ENCODE measurements at regions not wholly inside any gene's neighbourhood (a gene's known extent, or its start where the extent isn't known, plus 50 kb on each side); places are given as distances from the start of the nearest gene placed in this dataset.

DNA sequence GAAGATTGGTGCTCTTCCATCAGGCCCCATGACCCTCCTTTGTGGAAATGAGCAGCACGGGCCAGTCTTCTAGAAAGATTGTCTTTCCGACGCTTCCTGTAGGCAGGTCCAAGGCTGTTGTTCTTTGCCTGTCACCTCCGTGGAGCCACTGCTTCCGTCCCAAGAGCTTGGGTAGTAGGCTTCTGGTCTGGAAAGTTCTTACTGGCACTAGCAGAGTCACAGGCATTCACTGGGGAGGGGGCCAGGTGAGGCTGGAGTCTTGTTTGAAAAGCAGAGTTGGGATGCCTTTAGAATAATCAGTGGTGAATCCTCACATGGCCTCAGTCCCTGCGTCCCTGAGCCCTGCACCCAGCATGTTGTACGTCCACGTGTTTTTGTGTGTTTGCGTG, 76.2 kb upstream of the ADPGK start:
- Mint-ChIP-seq H3K27me3 (ENCODE audit: low read depth) (no peaks in the 10 kb centered on the region; the same call in 1 of the 2 replicates), H3K36me3 (no peaks in the 10 kb centered on the region), H3K27ac (no peak overlapping the region), H3K4me1 (peaks cover 5% of the 10 kb centered on the region), H3K9me3 (no peaks in the 10 kb centered on the region), H3K4me3 (no peak overlapping the region)
- ChIA-PET POLR2A (no interaction called here), CTCF (interaction anchor here (0.9 kb wide), 1 partner anchor 25 kb away, joined by 3 read pairs; no protein-coding TSS in a partner anchor)
- ATAC-seq (no peak), DNase-seq (ENCODE audit: low spot score) (no peak)
- TF ChIP-seq FOXP4 (CRISPR knock-in tag; IDR thresholded peaks at IDR 0.05) (no peak), FOXK1 (CRISPR knock-in tag; IDR thresholded peaks at IDR 0.05) (no peak)
- TF ChIP-seq, protein P1, sequence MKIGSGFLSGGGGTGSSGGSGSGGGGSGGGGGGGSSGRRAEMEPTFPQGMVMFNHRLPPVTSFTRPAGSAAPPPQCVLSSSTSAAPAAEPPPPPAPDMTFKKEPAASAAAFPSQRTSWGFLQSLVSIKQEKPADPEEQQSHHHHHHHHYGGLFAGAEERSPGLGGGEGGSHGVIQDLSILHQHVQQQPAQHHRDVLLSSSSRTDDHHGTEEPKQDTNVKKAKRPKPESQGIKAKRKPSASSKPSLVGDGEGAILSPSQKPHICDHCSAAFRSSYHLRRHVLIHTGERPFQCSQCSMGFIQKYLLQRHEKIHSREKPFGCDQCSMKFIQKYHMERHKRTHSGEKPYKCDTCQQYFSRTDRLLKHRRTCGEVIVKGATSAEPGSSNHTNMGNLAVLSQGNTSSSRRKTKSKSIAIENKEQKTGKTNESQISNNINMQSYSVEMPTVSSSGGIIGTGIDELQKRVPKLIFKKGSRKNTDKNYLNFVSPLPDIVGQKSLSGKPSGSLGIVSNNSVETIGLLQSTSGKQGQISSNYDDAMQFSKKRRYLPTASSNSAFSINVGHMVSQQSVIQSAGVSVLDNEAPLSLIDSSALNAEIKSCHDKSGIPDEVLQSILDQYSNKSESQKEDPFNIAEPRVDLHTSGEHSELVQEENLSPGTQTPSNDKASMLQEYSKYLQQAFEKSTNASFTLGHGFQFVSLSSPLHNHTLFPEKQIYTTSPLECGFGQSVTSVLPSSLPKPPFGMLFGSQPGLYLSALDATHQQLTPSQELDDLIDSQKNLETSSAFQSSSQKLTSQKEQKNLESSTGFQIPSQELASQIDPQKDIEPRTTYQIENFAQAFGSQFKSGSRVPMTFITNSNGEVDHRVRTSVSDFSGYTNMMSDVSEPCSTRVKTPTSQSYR (CRISPR knock-in tag; IDR thresholded peaks at IDR 0.05): no peak

GRCh38 chr15:72859017-72859756, 75.6 kb upstream of the ADPGK start:
- ChIA-PET CTCF (interaction anchor here (0.9 kb wide), 1 partner anchor 24 kb away, joined by 3 read pairs; no protein-coding TSS in a partner anchor), POLR2A (no interaction called here)
- no peak overlapping the region for H3K4me3 Mint-ChIP-seq
- DNase-seq (ENCODE audit: low spot score) (no peak), ATAC-seq (no peak)
- peaks cover 5% of the 10 kb centered on the region for H3K4me1 Mint-ChIP-seq
- no peaks in the 10 kb centered on the region; the same call in 1 of the 2 replicates for H3K27me3 Mint-ChIP-seq (ENCODE audit: low read depth)
- no peaks in the 10 kb centered on the region for H3K36me3 Mint-ChIP-seq
- no peaks in the 10 kb centered on the region for H3K9me3 Mint-ChIP-seq
- no peak overlapping the region for H3K27ac Mint-ChIP-seq
- TF ChIP-seq CDX4 (CRISPR knock-in tag; IDR thresholded peaks at IDR 0.05; ENCODE audit: borderline replicate concordance) (no peak), RORB (CRISPR knock-in tag; IDR thresholded peaks at IDR 0.05) (no peak), JUN (CRISPR knock-in tag; IDR thresholded peaks at IDR 0.05) (no peak), HMGA2 (CRISPR knock-in tag; IDR thresholded peaks at IDR 0.05) (no peak), ZNF396 (CRISPR knock-in tag; IDR thresholded peaks at IDR 0.05; ENCODE audit: borderline replicate concordance) (no peak), TP53 (CRISPR knock-in tag; IDR thresholded peaks at IDR 0.05) (no peak), ZNF138 (CRISPR knock-in tag; conservative IDR thresholded peaks at IDR 0.05) (no peak), CREB1 (CRISPR knock-in tag; IDR thresholded peaks at IDR 0.05) (no peak), ZNF423 (CRISPR knock-in tag; IDR thresholded peaks at IDR 0.05) (no peak), MYBL2 (CRISPR knock-in tag; IDR thresholded peaks at IDR 0.05) (no peak), ZMAT4 (CRISPR knock-in tag; IDR thresholded peaks at IDR 0.05) (no peak)
- TF ChIP-seq, protein P2, sequence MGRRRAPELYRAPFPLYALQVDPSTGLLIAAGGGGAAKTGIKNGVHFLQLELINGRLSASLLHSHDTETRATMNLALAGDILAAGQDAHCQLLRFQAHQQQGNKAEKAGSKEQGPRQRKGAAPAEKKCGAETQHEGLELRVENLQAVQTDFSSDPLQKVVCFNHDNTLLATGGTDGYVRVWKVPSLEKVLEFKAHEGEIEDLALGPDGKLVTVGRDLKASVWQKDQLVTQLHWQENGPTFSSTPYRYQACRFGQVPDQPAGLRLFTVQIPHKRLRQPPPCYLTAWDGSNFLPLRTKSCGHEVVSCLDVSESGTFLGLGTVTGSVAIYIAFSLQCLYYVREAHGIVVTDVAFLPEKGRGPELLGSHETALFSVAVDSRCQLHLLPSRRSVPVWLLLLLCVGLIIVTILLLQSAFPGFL (CRISPR knock-in tag; IDR thresholded peaks at IDR 0.05; ENCODE audit: borderline replicate concordance): no peak
- TF ChIP-seq, protein P3, sequence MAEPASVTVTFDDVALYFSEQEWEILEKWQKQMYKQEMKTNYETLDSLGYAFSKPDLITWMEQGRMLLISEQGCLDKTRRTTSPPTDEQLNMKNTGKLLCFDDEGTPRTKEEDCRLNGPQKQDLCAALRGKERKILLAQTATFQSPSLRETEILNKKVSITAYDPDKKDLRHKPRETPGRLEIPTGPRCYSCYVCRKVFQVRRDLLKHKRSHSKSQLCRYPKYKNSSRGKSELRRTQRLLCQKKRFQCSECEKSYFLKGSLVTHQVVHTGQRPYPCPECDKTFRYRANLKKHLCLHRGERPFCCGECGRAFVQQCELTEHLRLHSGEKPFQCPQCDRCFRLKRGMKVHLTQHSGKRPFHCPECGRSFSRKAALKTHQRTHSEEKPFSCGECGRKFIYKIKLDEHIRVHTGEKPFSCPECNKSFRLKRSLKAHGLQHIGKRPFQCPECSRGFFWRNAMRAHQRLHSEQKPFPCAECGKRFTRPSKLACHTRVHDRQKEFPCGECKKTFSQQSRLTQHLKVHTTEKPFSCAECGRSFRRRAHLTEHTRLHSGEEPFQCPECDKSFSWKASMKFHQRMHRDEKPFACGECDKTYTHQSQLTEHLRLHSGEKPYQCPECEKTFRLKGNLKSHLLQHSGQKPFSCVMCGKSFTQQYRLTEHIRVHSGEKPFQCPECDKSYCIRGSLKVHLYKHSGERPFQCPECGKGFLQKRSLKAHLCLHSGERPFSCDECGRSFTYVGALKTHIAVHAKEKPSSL (CRISPR knock-in tag; conservative IDR thresholded peaks at IDR 0.05): no peak
- TF ChIP-seq, protein P4, sequence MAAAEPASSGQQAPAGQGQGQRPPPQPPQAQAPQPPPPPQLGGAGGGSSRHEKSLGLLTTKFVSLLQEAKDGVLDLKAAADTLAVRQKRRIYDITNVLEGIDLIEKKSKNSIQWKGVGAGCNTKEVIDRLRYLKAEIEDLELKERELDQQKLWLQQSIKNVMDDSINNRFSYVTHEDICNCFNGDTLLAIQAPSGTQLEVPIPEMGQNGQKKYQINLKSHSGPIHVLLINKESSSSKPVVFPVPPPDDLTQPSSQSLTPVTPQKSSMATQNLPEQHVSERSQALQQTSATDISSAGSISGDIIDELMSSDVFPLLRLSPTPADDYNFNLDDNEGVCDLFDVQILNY (CRISPR knock-in tag; IDR thresholded peaks at IDR 0.05): no peak
- TF ChIP-seq, protein P5, sequence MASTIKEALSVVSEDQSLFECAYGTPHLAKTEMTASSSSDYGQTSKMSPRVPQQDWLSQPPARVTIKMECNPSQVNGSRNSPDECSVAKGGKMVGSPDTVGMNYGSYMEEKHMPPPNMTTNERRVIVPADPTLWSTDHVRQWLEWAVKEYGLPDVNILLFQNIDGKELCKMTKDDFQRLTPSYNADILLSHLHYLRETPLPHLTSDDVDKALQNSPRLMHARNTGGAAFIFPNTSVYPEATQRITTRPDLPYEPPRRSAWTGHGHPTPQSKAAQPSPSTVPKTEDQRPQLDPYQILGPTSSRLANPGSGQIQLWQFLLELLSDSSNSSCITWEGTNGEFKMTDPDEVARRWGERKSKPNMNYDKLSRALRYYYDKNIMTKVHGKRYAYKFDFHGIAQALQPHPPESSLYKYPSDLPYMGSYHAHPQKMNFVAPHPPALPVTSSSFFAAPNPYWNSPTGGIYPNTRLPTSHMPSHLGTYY (CRISPR knock-in tag; IDR thresholded peaks at IDR 0.05): no peak
- TF ChIP-seq, protein P6, sequence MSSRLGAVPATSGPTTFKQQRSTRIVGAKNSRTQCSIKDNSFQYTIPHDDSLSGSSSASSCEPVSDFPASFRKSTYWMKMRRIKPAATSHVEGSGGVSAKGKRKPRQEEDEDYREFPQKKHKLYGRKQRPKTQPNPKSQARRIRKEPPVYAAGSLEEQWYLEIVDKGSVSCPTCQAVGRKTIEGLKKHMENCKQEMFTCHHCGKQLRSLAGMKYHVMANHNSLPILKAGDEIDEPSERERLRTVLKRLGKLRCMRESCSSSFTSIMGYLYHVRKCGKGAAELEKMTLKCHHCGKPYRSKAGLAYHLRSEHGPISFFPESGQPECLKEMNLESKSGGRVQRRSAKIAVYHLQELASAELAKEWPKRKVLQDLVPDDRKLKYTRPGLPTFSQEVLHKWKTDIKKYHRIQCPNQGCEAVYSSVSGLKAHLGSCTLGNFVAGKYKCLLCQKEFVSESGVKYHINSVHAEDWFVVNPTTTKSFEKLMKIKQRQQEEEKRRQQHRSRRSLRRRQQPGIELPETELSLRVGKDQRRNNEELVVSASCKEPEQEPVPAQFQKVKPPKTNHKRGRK (CRISPR knock-in tag; IDR thresholded peaks at IDR 0.05; ENCODE audit: borderline replicate concordance): no peak
